WTC11 (cell line): ENCODE measurements at regions not wholly inside any gene's neighbourhood (a gene's known extent, or its start where the extent isn't known, plus 50 kb on each side); places are given as distances from the start of the nearest gene placed in this dataset.

ENCODE experiments used
- ATF3 ChIP-seq: sonication (generic); formaldehyde crosslinking; conservative IDR thresholded peaks from 2 replicates; pipeline ENCODE4 v1.8.1; 2022; ENCODE audit warnings: mild to moderate bottlenecking, missing genetic modification reagents
- CREB1 ChIP-seq: sonication (generic); formaldehyde crosslinking; IDR thresholded peaks from 2 replicates; pipeline ENCODE4 v1.8.0; 2023; ENCODE audit warnings: mild to moderate bottlenecking, missing genetic modification reagents
- CTCF ChIP-seq: fragments of 200-600 bp; IDR thresholded peaks from 2 replicates; pipeline ENCODE4 v1.8.0; 2022; ENCODE audit warnings: antibody characterized with exemption
- HMGA2 ChIP-seq: fragments of 250-450 bp; sonication (Bioruptor Pico); IDR thresholded peaks from 2 replicates; pipeline ENCODE4 v1.4.0; 2021; ENCODE audit warnings: mild to moderate bottlenecking, moderate library complexity
- SP1 ChIP-seq: sonication (generic); formaldehyde crosslinking; conservative IDR thresholded peaks from 2 replicates; pipeline ENCODE4 v1.8.1; 2022; ENCODE audit warnings: missing genetic modification reagents
- STAT6 ChIP-seq: sonication (generic); formaldehyde crosslinking; conservative IDR thresholded peaks from 2 replicates; pipeline ENCODE4 v1.8.1; 2023; ENCODE audit warnings: mild to moderate bottlenecking, low read depth, missing genetic modification reagents, moderate library complexity
- USF2 ChIP-seq: sonication (generic); formaldehyde crosslinking; IDR thresholded peaks from 2 replicates; pipeline ENCODE4 v1.8.1; 2023; ENCODE audit warnings: mild to moderate bottlenecking, missing genetic modification reagents, moderate library complexity
- ZBTB21 ChIP-seq: sonication (generic); formaldehyde crosslinking; IDR thresholded peaks from 2 replicates; pipeline ENCODE4 v1.8.1; 2023; ENCODE audit warnings: mild to moderate bottlenecking, missing genetic modification reagents, borderline replicate concordance
- ZNF138 ChIP-seq: sonication (generic); formaldehyde crosslinking; conservative IDR thresholded peaks from 2 replicates; pipeline ENCODE4 v1.8.1; 2022; ENCODE audit warnings: mild to moderate bottlenecking, moderate library complexity, missing genetic modification reagents
- TF ChIP-seq, protein P1 (sequence below): sonication (generic); formaldehyde crosslinking; IDR thresholded peaks from 2 replicates; pipeline ENCODE4 v1.8.1; 2023; ENCODE audit warnings: mild to moderate bottlenecking, missing genetic modification reagents

DNA sequence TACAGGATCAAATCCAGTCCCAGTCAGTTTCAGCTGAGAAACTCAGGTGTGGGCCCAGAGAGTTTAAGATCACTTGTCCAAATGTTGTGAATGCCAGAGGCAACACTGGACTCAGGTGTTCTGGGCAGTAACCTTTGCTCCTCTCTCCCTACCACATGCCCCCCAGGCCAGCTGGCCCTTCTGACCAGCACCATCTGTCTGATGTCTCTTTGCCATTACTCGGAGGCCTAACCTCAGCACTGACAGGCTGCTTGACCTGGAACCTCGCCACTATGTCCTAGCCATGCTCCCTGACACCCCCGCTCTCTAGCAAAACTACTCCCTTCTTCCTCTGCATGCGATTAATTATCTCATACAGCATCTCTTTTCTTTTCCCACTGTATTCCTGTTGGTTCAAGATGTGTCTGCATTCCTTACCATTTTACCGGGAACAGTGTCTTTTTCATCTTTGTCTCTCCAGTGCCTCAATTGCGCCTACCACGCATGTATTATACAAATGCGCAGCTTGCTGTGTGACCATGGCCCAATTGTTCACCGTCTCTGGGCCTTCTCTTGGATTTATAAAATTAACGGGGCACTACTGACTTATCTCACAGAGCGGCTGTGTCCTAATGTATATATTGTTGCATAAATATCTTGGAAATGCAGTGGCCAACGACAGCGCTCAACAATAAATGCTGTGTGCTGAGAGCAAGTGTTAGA, 159.5 kb upstream of the IRF2BP2 start:
- TF ChIP-seq, protein P1, sequence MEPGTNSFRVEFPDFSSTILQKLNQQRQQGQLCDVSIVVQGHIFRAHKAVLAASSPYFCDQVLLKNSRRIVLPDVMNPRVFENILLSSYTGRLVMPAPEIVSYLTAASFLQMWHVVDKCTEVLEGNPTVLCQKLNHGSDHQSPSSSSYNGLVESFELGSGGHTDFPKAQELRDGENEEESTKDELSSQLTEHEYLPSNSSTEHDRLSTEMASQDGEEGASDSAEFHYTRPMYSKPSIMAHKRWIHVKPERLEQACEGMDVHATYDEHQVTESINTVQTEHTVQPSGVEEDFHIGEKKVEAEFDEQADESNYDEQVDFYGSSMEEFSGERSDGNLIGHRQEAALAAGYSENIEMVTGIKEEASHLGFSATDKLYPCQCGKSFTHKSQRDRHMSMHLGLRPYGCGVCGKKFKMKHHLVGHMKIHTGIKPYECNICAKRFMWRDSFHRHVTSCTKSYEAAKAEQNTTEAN, result no peak
- TF ChIP-seq CREB1 (CRISPR knock-in tag) (no peak), USF2 (CRISPR knock-in tag) (no peak), CTCF (no peak), ZBTB21 (CRISPR knock-in tag) (no peak), SP1 (CRISPR knock-in tag) (no peak), ATF3 (CRISPR knock-in tag) (no peak), HMGA2 (CRISPR knock-in tag) (no peak), STAT6 (no peak), ZNF138 (CRISPR knock-in tag) (no peak)
